ENCODE measurements at regions not wholly inside any gene's neighbourhood (a gene's known extent, or its start where the extent isn't known, plus 50 kb on each side); places are given as distances from the start of the nearest gene placed in this dataset.

DNA sequence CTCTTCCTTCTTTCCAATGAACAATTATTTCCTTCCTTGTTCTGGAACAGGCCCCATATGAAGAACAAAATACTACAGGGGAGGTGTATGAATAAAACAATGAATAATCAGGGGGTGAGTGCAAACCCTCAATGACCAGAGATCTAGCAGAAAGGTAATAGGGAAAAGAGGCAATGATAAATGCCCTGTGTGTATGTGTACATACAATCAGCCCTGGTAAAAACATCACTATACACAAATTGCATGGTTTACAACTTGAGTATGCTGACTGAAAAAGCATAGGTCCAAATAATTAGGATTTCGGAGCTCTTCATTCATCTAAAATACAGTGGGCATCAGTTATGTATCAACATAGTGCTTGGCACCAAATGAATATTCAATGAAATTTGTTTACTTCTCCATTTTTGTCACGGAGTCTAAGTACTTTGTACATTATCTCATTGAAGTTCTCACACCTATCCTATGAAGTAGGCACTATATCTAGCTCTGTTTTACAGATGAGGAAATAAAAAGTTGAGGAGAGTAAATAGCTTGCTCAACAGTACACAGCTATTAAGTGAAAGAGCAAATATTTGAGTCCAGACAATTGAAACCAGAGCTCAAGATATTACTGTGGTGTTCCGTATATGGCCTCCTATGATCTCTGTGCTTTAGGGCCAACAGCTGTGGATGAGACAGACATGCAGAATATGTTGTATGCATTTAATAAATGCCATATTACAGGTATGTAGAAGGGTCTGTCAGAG lies 1065.4 kb downstream of the SORCS3 start:
- Histone ChIP-seq H3K4me1 (no peaks in the 10 kb centered on the region), H3K4me3 (ENCODE audit: low read depth, low read length) (no peak overlapping the region), H3K27me3 (no peaks in the 10 kb centered on the region), H3K36me3 (no peaks in the 10 kb centered on the region), H3K9me3 (no peaks in the 10 kb centered on the region)
- TF ChIP-seq, protein P1, sequence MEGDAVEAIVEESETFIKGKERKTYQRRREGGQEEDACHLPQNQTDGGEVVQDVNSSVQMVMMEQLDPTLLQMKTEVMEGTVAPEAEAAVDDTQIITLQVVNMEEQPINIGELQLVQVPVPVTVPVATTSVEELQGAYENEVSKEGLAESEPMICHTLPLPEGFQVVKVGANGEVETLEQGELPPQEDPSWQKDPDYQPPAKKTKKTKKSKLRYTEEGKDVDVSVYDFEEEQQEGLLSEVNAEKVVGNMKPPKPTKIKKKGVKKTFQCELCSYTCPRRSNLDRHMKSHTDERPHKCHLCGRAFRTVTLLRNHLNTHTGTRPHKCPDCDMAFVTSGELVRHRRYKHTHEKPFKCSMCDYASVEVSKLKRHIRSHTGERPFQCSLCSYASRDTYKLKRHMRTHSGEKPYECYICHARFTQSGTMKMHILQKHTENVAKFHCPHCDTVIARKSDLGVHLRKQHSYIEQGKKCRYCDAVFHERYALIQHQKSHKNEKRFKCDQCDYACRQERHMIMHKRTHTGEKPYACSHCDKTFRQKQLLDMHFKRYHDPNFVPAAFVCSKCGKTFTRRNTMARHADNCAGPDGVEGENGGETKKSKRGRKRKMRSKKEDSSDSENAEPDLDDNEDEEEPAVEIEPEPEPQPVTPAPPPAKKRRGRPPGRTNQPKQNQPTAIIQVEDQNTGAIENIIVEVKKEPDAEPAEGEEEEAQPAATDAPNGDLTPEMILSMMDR (IDR thresholded peaks at IDR 0.05; ENCODE audit: low read depth, low read length), result no peak
- DNase-seq, result no peak

DNA sequence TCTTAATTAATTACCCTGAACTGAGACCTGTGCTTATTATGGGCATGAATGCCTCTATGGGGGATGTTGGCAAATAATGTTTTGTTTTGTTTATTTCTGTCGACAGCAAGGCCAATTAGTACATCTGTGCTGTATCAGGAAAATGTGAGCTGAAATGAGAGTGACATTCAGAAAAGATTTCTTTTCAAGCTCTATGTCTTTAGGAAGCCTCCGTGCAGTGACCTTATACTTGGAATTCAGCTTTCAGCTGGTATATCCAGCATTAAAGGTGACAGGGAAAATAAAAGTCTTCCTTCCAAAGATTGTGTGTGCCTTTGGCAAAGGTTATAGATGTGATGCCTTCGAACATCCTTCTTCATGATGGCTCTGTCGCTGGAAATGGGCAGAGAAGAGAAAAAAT lies 1061.1 kb downstream of the SORCS3 start:
- H3K9me3 ChIP-seq, result no peaks in the 10 kb centered on the region
- no peaks in the 10 kb centered on the region for H3K36me3 ChIP-seq
- no peak for DNase-seq
- TF ChIP-seq, protein P1 (IDR thresholded peaks at IDR 0.05; ENCODE audit: low read depth, low read length), result no peak
- no peaks in the 10 kb centered on the region for H3K4me1 ChIP-seq
- no peaks in the 10 kb centered on the region for H3K27me3 ChIP-seq
- H3K4me3 ChIP-seq (ENCODE audit: low read depth, low read length), result no peak overlapping the region

DNA sequence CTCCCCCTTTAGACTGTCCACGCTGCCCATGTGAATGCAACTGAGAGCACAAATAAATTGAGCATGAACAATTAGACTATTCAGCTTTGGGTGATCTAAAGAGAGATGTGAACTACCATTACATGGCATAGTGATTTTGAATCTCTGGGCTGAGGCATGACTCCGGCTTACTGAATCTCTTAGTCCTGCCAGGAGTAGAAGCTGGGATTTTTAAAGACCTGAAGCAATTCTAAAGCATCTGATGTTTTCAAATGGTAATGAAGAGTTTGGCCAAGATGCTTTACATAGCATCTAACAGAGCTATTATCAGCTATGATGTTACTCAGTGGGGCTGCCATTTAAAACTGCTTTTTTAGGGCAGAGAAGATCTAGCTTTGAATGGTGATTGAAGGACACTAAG lies 1059.1 kb downstream of the SORCS3 start:
- Histone ChIP-seq H3K4me1 (no peaks in the 10 kb centered on the region), H3K9me3 (no peaks in the 10 kb centered on the region), H3K36me3 (no peaks in the 10 kb centered on the region), H3K27me3 (no peaks in the 10 kb centered on the region), H3K4me3 (ENCODE audit: low read depth, low read length) (no peak overlapping the region)
- no peak for DNase-seq
- TF ChIP-seq, protein P1 (IDR thresholded peaks at IDR 0.05; ENCODE audit: low read depth, low read length), result no peak

DNA sequence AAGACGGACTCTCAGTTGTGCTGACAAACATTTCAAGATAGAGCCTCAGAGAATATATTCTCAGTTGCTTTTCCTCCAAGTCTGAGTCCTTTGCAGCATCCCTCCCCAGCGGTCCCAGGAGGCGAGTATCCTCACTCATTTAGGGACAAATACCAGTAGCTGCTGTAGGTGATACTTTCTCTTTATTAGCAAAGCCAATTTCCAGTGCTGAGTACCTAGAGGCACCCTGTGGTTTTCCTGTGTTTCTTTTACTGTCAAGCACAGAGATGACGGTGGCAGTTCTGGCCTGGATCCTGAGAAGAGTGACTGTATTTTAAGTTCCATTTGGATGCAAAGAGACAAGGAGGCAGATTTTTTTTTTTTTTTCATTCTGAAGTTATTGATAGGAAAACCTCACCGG lies 1058.4 kb downstream of the SORCS3 start:
- Histone ChIP-seq H3K4me1 (no peaks in the 10 kb centered on the region), H3K36me3 (no peaks in the 10 kb centered on the region), H3K9me3 (no peaks in the 10 kb centered on the region), H3K4me3 (ENCODE audit: low read depth, low read length) (no peak overlapping the region), H3K27me3 (no peaks in the 10 kb centered on the region)
- no peak for DNase-seq
- TF ChIP-seq, protein P1 (IDR thresholded peaks at IDR 0.05; ENCODE audit: low read depth, low read length), result no peak

DNA sequence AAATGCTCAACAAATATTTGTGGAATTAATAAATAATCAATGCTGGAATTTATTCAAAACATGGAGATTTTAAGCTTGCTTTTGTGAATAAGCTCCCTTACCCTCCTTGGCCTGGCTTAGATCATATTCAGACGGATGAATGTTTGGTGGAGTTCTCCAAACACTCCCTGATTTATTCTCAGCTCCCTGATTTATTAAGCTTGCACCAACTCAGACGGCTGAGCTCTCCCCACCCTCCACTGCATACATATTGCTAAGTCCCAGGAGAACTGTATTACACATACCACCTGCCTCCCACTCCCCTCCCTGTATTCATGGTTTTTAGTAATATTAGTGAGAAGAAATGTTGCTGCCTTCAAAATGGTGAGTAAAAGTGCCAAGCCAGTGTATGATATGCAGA lies 1057.5 kb downstream of the SORCS3 start:
- Histone ChIP-seq H3K4me1 (no peaks in the 10 kb centered on the region), H3K27me3 (no peaks in the 10 kb centered on the region), H3K36me3 (no peaks in the 10 kb centered on the region), H3K9me3 (no peaks in the 10 kb centered on the region), H3K4me3 (ENCODE audit: low read depth, low read length) (no peak overlapping the region)
- DNase-seq, result no peak
- TF ChIP-seq, protein P1 (IDR thresholded peaks at IDR 0.05; ENCODE audit: low read depth, low read length), result no peak

DNA sequence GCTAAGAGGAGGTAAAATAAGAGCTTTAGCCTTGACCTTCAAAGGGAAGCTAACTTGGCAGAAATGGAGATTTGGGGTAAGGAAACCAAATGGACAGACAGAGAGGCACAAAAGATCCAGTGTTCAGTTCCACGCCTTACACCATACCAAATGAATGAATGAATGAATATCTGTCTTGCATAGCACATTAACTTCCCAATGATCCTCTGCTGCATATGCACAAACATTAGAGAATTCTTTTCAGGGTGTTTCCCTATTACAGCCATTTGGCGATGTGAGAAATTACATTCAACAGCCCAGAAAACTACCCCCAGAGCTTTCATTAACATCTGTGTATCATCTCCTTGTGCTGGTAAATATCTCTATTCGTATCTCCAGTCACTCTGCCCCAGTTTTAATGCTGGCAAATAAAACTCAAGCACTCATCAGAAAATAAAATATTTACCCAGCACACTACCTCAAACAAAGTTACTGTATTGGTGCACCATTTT lies 1056.2 kb downstream of the SORCS3 start:
- DNase-seq, result no peak
- Histone ChIP-seq H3K27me3 (no peaks in the 10 kb centered on the region), H3K4me3 (ENCODE audit: low read depth, low read length) (no peak overlapping the region), H3K4me1 (no peaks in the 10 kb centered on the region), H3K36me3 (no peaks in the 10 kb centered on the region), H3K9me3 (no peaks in the 10 kb centered on the region)
- TF ChIP-seq, protein P1 (IDR thresholded peaks at IDR 0.05; ENCODE audit: low read depth, low read length), result no peak

All from BE2C (cell line).